RWPE1 (cell line): ENCODE measurements at regions not wholly inside any gene's neighbourhood (a gene's known extent, or its start where the extent isn't known, plus 50 kb on each side); places are given as distances from the start of the nearest gene placed in this dataset.

Experiments
- CTCF ChIA-PET: fragments of 350-600 bp; sonication (Branson Sonifier 250); formaldehyde crosslinking; extraction: SDS; loops from one replicate; lab custom pipeline; 2021; lab: Yijun Ruan, JAX
- POLR2A ChIA-PET: fragments of 400-600 bp; formaldehyde crosslinking; extraction: SDS; loops from one replicate; lab custom pipeline; 2020; ENCODE audit warnings: antibody characterized with exemption; ENCODE audit not compliant: low non-redundant PET; lab: Yijun Ruan, JAX
- DNase-seq: peaks from one replicate; pipeline ENCODE4 v3.0.0; 2012; ENCODE audit warnings: low spot score
- H3K27ac ChIP-seq: fragments of 450-650 bp; 2 replicates; pipeline ENCODE4 v1.5.1; 2017
- TF ChIP-seq, protein P1 (sequence below): fragments of 450-650 bp; conservative IDR thresholded peaks from 2 replicates; pipeline ENCODE4 v1.5.1; 2017; ENCODE audit warnings: low read depth, mild to moderate bottlenecking

DNA sequence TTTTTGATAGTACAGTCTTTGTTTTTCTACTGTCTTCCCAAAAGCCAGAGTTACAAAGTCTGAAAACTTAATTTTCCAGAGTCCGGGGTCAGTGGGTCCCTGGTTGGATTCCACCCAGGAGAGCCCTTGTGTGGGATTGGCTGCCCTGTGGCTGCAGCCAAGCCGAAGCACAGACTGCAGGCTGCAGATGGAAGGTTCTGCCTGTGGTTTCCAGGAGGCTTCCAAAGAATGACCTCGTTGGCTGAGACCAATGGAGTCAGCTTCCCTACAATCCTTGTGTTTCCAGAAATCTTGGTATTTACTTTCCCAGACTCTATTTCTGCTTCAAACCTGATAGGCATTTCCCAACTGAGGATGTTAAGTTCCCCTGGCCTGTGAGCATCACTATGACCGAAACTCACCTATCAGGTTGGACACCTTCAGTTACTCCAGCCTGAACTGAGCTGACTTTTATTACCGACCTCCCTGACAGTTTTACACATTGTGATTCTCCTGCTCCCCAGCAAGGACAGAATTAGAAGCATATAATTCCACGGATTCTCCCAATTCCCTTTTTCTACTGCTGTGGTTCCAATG is 117.5 kb upstream of the CCDC68 start:
- ChIA-PET POLR2A (no interaction called here), CTCF (no interaction called here)
- H3K27ac ChIP-seq = no peak overlapping the region
- DNase-seq = no peak
- TF ChIP-seq, protein P1, sequence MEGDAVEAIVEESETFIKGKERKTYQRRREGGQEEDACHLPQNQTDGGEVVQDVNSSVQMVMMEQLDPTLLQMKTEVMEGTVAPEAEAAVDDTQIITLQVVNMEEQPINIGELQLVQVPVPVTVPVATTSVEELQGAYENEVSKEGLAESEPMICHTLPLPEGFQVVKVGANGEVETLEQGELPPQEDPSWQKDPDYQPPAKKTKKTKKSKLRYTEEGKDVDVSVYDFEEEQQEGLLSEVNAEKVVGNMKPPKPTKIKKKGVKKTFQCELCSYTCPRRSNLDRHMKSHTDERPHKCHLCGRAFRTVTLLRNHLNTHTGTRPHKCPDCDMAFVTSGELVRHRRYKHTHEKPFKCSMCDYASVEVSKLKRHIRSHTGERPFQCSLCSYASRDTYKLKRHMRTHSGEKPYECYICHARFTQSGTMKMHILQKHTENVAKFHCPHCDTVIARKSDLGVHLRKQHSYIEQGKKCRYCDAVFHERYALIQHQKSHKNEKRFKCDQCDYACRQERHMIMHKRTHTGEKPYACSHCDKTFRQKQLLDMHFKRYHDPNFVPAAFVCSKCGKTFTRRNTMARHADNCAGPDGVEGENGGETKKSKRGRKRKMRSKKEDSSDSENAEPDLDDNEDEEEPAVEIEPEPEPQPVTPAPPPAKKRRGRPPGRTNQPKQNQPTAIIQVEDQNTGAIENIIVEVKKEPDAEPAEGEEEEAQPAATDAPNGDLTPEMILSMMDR = no peak

GRCh38 chr18:55073834-55074233 is 114.6 kb upstream of the CCDC68 start:
- no peak overlapping the region for H3K27ac ChIP-seq
- POLR2A ChIA-PET = no interaction called here
- CTCF ChIA-PET = no interaction called here
- DNase-seq = no peak
- TF ChIP-seq, protein P1 = no peak

DNA sequence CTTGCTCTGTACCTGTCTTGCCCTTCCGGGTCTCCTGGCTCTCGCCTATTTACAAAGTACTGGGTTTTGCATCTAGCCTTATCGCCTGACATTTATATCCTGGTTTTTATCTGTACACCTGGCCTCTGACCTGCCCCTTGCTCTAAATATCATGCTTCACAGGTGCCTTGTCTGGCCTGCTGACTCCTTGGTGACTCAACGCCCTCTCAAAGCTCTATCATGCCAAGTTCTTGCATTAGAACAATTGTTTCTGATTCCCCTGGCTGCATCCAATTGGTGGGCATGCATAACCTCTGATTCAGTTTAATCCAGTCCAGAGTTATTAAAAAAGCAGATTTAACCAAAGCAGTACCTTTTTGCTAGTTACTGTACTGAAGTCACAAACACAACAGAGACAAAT is 113.9 kb upstream of the CCDC68 start:
- CTCF ChIA-PET = no interaction called here

DNA sequence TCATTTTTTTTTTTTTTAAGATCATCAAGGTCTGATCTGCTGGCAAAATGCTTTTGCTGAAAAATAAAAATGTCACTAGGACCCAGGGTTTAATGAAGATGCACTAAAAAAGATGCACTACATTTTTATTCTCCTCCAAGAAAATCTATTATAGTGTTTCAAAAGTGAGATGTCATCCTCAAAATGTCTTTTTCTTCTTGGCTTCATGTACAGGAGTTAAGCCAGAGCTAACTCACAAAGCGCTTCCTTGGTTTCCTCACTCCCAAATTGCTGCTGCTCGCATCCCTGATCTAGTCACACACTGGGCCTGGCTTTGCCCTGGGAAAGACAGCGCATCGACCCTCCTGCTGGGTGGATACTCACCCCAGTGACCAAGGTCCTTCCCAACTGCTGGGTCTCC is 113.4 kb upstream of the CCDC68 start:
- ChIA-PET CTCF (no interaction called here), POLR2A (no interaction called here)
- DNase-seq = no peak
- no peak overlapping the region for H3K27ac ChIP-seq
- TF ChIP-seq, protein P1 = no peak

More for the DNA sequence above, 113.9 kb upstream of the CCDC68 start:
- TF ChIP-seq, protein P1 = no peak
- H3K27ac ChIP-seq = no peak overlapping the region
- POLR2A ChIA-PET = no interaction called here
- DNase-seq = no peak

DNA sequence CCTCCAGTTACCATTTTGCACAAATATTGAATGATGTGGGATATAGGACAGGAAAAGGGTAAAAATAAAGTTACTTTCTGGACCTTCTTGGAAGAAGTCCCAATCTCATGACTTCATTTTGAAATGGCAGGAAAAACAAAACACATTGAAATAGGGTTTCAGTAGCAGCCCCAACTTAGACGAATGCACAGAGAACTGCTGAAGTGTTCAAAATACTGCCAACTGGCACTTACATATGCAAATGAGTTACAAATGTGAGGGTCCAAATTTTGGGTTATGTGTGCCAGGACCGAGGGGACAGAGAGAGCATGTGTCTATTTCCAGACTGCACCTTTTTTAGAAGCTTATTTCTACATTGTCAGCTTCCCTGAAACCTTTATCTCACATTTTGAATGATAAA is 112.9 kb upstream of the CCDC68 start:
- TF ChIP-seq, protein P1 = no peak
- ChIA-PET CTCF (no interaction called here), POLR2A (no interaction called here)
- no peak for DNase-seq
- no peak overlapping the region for H3K27ac ChIP-seq

GRCh38 chr18:55069497-55069896 is 110.2 kb upstream of the CCDC68 start:
- TF ChIP-seq, protein P1 = no peak
- POLR2A ChIA-PET = no interaction called here
- no peak overlapping the region for H3K27ac ChIP-seq
- CTCF ChIA-PET = no interaction called here
- DNase-seq = no peak

- POLR2A ChIA-PET = no interaction called here
- CTCF ChIA-PET = no interaction called here
- TF ChIP-seq, protein P1 = no peak
- no peak for DNase-seq
- H3K27ac ChIP-seq = no peak overlapping the region
Measured at GRCh38 chr18:55064760-55065159, 105.5 kb upstream of the CCDC68 start.
